Activated naive CD4-positive, alpha-beta T cell treated with anti-CD3 and anti-CD28 coated beads, Interleukin-2, amount 50 U/mL, for 24 hours (primary cell): ENCODE measurements at regions not wholly inside any gene's neighbourhood (a gene's known extent, or its start where the extent isn't known, plus 50 kb on each side); places are given as distances from the start of the nearest gene placed in this dataset.
"Not testable (repeated sequence)": the region's sequence is repeated elsewhere in the genome, so short reads cannot be mapped to it uniquely, and the experiment has no call there.

Experiments used
- H3K27ac Mint-ChIP-seq: one replicate; pipeline ENCODE4 v1.8.0; 2021; ENCODE audit warnings: mild to moderate bottlenecking, mixed read lengths
- H3K27me3 Mint-ChIP-seq: one replicate; pipeline ENCODE4 v1.8.0; 2021; ENCODE audit warnings: mixed read lengths
- H3K36me3 Mint-ChIP-seq: one replicate; pipeline ENCODE4 v1.8.0; 2021; ENCODE audit warnings: mixed read lengths
- H3K4me1 Mint-ChIP-seq: one replicate; pipeline ENCODE4 v1.8.0; 2021; ENCODE audit warnings: mixed read lengths
- H3K4me3 Mint-ChIP-seq: one replicate; pipeline ENCODE4 v1.8.0; 2021; ENCODE audit warnings: mild to moderate bottlenecking, mixed read lengths
- H3K9me3 Mint-ChIP-seq: one replicate; pipeline ENCODE4 v1.8.0; 2021; ENCODE audit warnings: mixed read lengths

- not testable (repeated sequence) for H3K27me3 Mint-ChIP-seq, H3K27ac Mint-ChIP-seq, H3K36me3 Mint-ChIP-seq, H3K4me1 Mint-ChIP-seq, H3K4me3 Mint-ChIP-seq
- peaks cover 19% of the 10 kb centered on the region for H3K9me3 Mint-ChIP-seq
Observed at GRCh38 chr3:26323741-26324140, 298.8 kb upstream of the LRRC3B start.

DNA sequence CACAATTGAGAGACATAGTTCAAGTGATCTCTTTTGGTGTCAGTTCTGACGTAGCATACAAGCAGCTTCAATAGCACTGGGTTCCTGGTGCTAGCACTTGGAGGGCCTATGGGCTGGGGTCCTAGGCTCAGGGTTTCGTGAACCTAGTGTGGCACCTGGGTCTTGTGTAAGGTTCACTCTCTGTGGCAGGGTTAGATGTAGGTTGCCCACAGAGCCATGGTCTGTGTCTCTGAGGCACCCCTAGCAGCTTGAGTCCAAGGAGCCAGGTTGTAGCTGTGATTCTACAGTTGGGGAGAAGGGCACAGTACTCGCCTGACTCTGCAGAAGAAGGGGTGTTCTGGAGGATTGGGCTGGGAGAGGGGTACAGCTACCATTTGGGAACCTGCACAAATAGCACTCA is 282.6 kb upstream of the LRRC3B start:
- Mint-ChIP-seq H3K9me3 (peaks cover 16% of the 10 kb centered on the region), H3K36me3 (no peaks in the 10 kb centered on the region), H3K27me3 (no peaks in the 10 kb centered on the region), H3K27ac (no peak overlapping the region), H3K4me1 (no peaks in the 10 kb centered on the region), H3K4me3 (no peak overlapping the region)

DNA sequence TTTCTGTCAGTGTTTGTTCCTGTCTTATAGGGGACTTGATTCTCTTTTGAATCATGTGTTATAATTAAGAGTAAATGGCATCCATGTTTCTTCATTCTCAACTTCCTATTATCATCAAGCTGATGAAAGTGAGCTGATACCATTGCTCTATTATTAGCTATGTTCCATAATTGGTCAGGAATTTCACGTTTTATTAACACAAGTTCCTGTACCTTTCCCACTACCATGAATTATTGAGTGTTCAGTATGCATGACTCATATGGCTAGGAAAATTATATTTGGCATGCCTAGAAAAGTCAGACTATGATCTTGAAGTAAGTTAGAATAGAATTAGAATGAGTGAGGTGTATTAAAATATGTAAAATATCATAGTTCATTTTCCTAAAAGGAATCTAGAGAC is 278.9 kb upstream of the LRRC3B start:
- H3K27me3 Mint-ChIP-seq: no peaks in the 10 kb centered on the region
- H3K36me3 Mint-ChIP-seq: no peaks in the 10 kb centered on the region
- no peak overlapping the region for H3K4me3 Mint-ChIP-seq
- no peaks in the 10 kb centered on the region for H3K4me1 Mint-ChIP-seq
- H3K9me3 Mint-ChIP-seq: peaks cover 16% of the 10 kb centered on the region
- H3K27ac Mint-ChIP-seq: no peak overlapping the region

DNA sequence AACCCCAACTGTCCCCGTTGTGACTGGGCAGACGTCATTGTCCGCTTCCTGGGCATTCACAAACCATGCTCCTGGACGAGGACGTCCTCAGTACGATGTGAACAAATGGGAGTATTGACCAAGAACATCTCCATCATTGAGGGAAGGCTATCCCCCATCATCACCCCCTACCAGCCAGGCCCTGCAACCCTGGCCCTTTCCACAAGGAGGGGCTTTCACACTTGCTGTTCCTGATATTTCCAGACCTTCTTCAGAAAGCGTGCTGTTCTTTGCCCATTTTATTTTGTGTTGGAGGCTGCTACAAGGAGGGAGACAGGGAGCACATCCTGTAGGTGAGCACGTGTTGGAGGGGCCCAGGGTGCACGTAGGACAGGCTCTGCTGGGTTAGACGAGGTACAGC is 277.0 kb upstream of the LRRC3B start:
- Mint-ChIP-seq H3K27ac (no peak overlapping the region), H3K4me3 (no peak overlapping the region)

GRCh38 chr3:26346497-26346896 is 276.1 kb upstream of the LRRC3B start:
- Mint-ChIP-seq H3K27ac (no peak overlapping the region), H3K9me3 (peaks cover 13% of the 10 kb centered on the region), H3K4me3 (no peak overlapping the region), H3K4me1 (no peaks in the 10 kb centered on the region), H3K36me3 (no peaks in the 10 kb centered on the region), H3K27me3 (no peaks in the 10 kb centered on the region)

More for the DNA sequence above, 277.0 kb upstream of the LRRC3B start:
- Mint-ChIP-seq H3K4me1 (no peaks in the 10 kb centered on the region), H3K36me3 (no peaks in the 10 kb centered on the region), H3K27me3 (no peaks in the 10 kb centered on the region), H3K9me3 (peaks cover 7% of the 10 kb centered on the region)

DNA sequence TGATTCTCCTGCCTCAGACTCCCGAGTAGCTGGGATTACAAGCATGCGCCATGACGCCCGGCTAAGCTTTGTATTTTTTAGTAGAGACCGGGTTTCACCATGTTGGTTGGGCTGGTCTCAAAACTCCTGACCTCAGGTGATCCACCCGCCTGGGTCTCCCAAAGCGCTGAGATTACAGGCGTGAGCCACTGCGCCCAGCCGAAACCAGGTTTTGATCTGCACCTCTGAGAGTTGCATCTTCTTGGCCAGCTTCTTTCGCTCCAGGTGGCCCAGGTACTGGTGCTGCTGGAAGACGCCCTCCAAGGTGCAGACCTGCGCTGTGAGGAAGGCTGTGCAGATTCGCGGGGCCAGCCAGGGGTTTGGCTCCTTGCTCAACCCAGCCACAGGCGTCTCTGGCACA is 275.4 kb upstream of the LRRC3B start:
- peaks cover 13% of the 10 kb centered on the region for H3K9me3 Mint-ChIP-seq
- no peaks in the 10 kb centered on the region for H3K4me1 Mint-ChIP-seq
- no peak overlapping the region for H3K4me3 Mint-ChIP-seq
- no peaks in the 10 kb centered on the region for H3K36me3 Mint-ChIP-seq
- no peaks in the 10 kb centered on the region for H3K27me3 Mint-ChIP-seq
- H3K27ac Mint-ChIP-seq: no peak overlapping the region

- no peak overlapping the region for H3K4me3 Mint-ChIP-seq
- H3K27me3 Mint-ChIP-seq: no peaks in the 10 kb centered on the region
- peaks cover 11% of the 10 kb centered on the region for H3K9me3 Mint-ChIP-seq
- no peaks in the 10 kb centered on the region for H3K4me1 Mint-ChIP-seq
- no peaks in the 10 kb centered on the region for H3K36me3 Mint-ChIP-seq
- no peak overlapping the region for H3K27ac Mint-ChIP-seq
Observed at GRCh38 chr3:26350853-26351252, 271.7 kb upstream of the LRRC3B start.

GRCh38 chr3:26353097-26353496 is 269.5 kb upstream of the LRRC3B start:
- H3K27ac Mint-ChIP-seq: no peak overlapping the region
- no peaks in the 10 kb centered on the region for H3K36me3 Mint-ChIP-seq
- no peaks in the 10 kb centered on the region for H3K4me1 Mint-ChIP-seq
- H3K9me3 Mint-ChIP-seq: peaks cover 11% of the 10 kb centered on the region
- no peak overlapping the region for H3K4me3 Mint-ChIP-seq
- H3K27me3 Mint-ChIP-seq: no peaks in the 10 kb centered on the region

DNA sequence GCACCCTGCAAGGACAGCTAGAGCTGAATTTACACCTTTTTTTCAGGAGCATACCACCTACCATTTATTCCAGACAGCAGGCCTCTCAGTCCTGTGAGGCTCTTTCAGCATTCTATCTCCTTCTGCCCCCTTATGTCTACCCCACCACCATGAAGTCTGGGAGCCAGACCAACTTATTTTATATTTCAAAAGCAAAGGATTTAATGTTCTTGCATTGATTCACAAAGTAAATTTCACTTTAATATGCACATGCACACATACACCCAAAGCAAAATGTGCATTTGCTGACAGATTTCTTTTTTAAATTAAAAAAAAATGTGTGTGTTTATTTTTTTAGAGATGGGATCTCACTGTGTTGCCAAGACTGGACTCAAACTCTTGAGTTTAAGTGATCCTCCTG is 264.2 kb upstream of the LRRC3B start:
- no peaks in the 10 kb centered on the region for H3K4me1 Mint-ChIP-seq
- no peaks in the 10 kb centered on the region for H3K27me3 Mint-ChIP-seq
- peaks cover 3% of the 10 kb centered on the region for H3K9me3 Mint-ChIP-seq
- H3K36me3 Mint-ChIP-seq: no peaks in the 10 kb centered on the region
- no peak overlapping the region for H3K27ac Mint-ChIP-seq
- no peak overlapping the region for H3K4me3 Mint-ChIP-seq

DNA sequence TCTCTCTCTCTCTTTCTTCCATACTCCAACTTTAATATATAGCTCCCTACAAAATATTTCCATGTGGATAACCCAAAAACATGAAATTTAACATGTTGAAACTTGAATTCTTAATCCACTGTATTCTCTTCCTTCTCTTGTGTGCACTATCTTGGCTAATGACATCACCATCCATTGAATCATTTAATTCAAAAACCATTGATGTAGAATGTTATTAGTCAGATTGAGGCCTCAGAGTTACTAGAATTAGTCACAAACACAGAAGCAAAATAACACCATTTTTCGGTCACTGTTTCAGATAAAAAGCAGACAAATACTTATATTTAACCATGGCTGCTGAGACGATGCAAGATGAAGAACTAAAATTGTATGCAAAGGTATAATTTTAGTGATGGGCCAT is 256.9 kb upstream of the LRRC3B start:
- Mint-ChIP-seq H3K36me3 (no peaks in the 10 kb centered on the region), H3K4me1 (no peaks in the 10 kb centered on the region), H3K4me3 (no peak overlapping the region), H3K9me3 (peaks cover 12% of the 10 kb centered on the region), H3K27me3 (no peaks in the 10 kb centered on the region), H3K27ac (no peak overlapping the region)

DNA sequence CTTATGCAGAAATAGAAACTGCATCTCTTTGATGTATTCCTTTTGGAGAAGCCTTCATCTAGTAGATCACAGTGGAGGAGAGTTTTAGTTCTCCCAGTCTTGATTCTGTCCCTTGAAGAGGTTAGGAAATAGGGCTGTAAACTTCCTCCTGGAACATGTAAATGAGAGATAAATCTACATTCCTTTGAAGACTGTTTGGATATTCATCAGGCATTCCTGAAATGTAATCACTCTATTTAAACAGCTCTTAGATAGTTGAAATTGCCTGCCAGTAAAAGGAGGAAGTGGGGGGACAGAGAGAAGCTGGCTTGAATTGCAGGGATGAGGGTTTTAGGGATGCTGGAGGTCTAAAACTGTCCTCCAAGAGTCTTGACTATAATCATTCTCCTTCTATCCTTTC is 254.3 kb upstream of the LRRC3B start:
- Mint-ChIP-seq H3K27me3 (no peaks in the 10 kb centered on the region), H3K36me3 (no peaks in the 10 kb centered on the region), H3K27ac (no peak overlapping the region), H3K4me3 (no peak overlapping the region), H3K9me3 (peaks cover 18% of the 10 kb centered on the region), H3K4me1 (no peaks in the 10 kb centered on the region)

- no peaks in the 10 kb centered on the region for H3K36me3 Mint-ChIP-seq
- no peak overlapping the region for H3K4me3 Mint-ChIP-seq
- H3K27me3 Mint-ChIP-seq: no peaks in the 10 kb centered on the region
- H3K4me1 Mint-ChIP-seq: no peaks in the 10 kb centered on the region
- H3K27ac Mint-ChIP-seq: no peak overlapping the region
- peaks cover 18% of the 10 kb centered on the region for H3K9me3 Mint-ChIP-seq
Observed at GRCh38 chr3:26369133-26369532, 253.4 kb upstream of the LRRC3B start.

- no peak overlapping the region for H3K4me3 Mint-ChIP-seq
- no peaks in the 10 kb centered on the region for H3K4me1 Mint-ChIP-seq
- H3K27me3 Mint-ChIP-seq: no peaks in the 10 kb centered on the region
- no peak overlapping the region for H3K27ac Mint-ChIP-seq
- peaks cover 6% of the 10 kb centered on the region for H3K9me3 Mint-ChIP-seq
- no peaks in the 10 kb centered on the region for H3K36me3 Mint-ChIP-seq
Observed at GRCh38 chr3:26375843-26376530, 246.6 kb upstream of the LRRC3B start.

DNA sequence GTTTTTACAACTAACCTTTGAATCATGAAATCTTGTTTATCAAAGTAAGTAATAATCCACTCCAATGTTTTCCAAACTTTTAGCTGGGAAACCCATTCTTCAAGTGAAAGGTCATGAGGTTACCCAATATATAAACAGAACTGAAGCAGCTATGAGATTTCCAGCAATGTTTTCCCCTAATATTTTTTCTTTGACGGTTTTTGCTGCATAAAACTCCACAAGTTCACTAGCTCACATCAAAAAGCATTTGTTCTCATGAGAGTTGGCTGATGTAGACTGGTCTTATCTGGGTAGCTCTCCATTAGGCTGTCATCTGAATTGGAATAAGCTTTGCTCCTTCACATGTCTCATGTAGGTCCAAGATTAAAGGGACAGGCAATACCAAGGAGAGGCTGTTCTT is 241.2 kb upstream of the LRRC3B start:
- Mint-ChIP-seq H3K4me1 (no peaks in the 10 kb centered on the region), H3K4me3 (no peak overlapping the region), H3K9me3 (no peaks in the 10 kb centered on the region), H3K27me3 (no peaks in the 10 kb centered on the region), H3K36me3 (no peaks in the 10 kb centered on the region), H3K27ac (no peak overlapping the region)

- H3K9me3 Mint-ChIP-seq: no peaks in the 10 kb centered on the region
- no peak overlapping the region for H3K4me3 Mint-ChIP-seq
- no peaks in the 10 kb centered on the region for H3K36me3 Mint-ChIP-seq
- H3K27ac Mint-ChIP-seq: no peak overlapping the region
- H3K4me1 Mint-ChIP-seq: no peaks in the 10 kb centered on the region
- no peaks in the 10 kb centered on the region for H3K27me3 Mint-ChIP-seq
Observed at GRCh38 chr3:26406636-26407035, 215.9 kb upstream of the LRRC3B start.

DNA sequence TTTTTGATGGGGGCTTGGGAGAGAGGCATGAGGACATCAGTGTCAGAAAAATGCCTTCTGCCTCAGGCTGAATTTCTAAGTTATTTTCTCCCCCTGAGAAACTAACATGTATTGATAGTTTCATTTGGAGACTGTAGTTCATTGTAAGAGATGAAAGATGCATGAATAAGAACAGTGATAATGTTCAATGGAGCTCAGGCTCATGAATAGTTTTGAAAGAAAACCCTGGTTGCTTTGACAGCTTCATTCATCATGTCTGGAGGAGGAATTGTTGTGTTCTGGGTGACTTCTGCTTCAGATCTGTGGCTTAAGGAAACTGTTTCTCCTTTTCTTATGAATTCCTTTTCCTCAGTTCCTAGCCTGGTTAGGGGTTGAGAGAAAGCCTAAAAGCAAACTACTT is 204.0 kb upstream of the LRRC3B start:
- Mint-ChIP-seq H3K27ac (no peak overlapping the region), H3K4me1 (no peaks in the 10 kb centered on the region), H3K4me3 (no peak overlapping the region)

GRCh38 chr3:26422415-26422814 is 200.2 kb upstream of the LRRC3B start:
- H3K4me1 Mint-ChIP-seq: no peaks in the 10 kb centered on the region
- H3K27me3 Mint-ChIP-seq: no peaks in the 10 kb centered on the region
- no peaks in the 10 kb centered on the region for H3K36me3 Mint-ChIP-seq
- no peak overlapping the region for H3K27ac Mint-ChIP-seq
- H3K4me3 Mint-ChIP-seq: no peak overlapping the region
- no peaks in the 10 kb centered on the region for H3K9me3 Mint-ChIP-seq

More for the DNA sequence above, 204.0 kb upstream of the LRRC3B start:
- Mint-ChIP-seq H3K27me3 (no peaks in the 10 kb centered on the region), H3K36me3 (no peaks in the 10 kb centered on the region), H3K9me3 (peaks cover 18% of the 10 kb centered on the region)
